HUDEP-2 (cell line): ENCODE measurements at regions not wholly inside any gene's neighbourhood (a gene's known extent, or its start where the extent isn't known, plus 50 kb on each side); places are given as distances from the start of the nearest gene placed in this dataset.
"Not testable (repeated sequence)": the region's sequence is repeated elsewhere in the genome, so short reads cannot be mapped to it uniquely, and the experiment has no call there.

Experiments
- DNase-seq, 76 experiments: peaks; one replicate each; lab custom pipeline; 2025; ENCODE audit not compliant: unreplicated experiment in 76 of 76; lab: John Stamatoyannopoulos, UW

DNA sequence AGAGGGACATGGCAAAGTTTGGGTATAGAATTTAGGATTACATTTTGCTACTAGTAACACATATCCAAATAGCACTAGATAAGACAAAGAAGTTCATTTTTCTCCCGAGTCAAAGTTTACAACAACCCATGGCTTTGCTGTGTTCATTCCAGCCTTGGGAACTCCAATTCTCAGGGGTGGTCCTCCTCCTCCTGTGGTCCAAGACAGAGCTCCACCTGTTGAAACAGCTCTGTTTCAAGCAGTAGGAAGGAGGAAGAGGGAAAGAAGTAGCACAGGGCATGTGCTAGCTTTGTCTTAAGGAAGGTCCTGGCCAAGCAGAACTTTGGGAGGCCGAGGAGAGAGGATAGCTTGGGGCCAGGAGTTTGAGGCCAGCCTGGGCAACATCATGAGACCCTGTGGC, 113.8 kb upstream of the SIX2 start:
- DNase-seq, result no peak

DNA sequence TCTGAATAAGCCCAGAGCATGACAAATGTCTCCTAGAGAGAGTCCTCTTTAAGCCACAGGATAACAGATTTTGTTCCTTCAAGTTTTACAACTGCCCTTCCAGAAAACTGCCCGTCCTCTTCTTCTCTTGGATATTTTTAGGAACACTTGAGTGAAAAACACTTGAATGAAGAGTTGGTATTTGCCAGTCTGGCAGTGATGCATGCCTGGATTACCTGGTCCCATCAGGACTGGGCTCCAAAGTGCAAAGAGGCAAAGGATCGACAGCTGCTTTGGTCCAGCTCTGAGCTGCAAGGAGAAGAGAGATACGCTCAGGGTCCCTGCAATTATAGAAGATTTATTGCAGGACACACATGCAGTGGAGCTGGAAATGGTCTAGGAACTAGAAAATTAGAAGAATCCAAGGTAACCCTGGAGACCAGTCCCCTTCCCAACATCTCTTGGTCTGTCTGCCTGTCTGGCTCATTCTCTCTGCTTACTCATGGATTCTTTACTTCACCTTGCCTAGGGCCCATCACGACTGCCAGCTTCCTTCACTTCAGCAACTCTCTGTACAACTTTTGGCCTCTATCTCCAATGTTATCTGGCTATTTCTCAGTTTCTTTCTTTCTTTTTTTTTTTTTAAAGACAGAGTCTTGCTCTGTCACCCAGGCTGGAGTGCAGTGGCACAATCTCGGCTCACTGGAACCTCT, 112.1 kb upstream of the SIX2 start:
- DNase-seq, result no peak

DNA sequence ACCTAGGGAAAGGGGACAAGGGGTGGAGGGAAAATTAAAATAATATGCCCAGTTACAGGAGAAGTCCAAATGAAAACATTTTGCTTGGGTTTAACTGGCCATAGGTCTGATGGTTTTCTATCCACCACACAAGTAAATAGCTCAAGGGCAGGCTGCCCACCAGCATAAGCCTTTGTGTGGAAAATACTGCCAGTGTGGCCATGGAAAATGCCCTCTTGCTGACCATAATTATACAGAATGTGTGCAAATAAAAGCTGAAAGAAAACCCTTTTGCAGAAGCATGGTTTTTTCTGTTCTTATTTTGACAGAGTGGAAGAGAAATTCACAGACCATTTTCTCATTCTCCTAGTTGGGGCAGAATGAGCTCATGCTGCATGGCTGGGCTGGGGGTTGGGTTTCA, 111.3 kb upstream of the SIX2 start:
- DNase-seq, result no peak

DNA sequence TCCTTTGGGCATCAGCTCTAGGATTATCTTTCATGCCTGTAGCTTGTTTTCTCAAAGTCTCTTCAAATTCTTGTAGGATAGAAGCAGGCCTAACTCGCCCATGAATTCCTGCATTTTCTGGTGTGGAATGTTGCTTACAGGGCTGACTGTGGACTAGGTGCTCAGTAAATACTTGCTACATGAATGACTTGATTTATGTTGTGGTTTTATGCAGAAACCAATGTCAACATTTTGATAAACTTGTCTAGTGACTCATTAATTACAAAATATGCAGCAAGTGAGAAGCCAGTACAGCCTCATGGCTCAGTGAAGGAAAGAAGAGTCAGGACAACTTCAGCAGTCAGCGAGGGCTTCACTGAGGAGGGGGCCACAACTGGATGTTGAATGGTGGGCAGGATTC, 110.6 kb upstream of the SIX2 start:
- no peak for DNase-seq

DNA sequence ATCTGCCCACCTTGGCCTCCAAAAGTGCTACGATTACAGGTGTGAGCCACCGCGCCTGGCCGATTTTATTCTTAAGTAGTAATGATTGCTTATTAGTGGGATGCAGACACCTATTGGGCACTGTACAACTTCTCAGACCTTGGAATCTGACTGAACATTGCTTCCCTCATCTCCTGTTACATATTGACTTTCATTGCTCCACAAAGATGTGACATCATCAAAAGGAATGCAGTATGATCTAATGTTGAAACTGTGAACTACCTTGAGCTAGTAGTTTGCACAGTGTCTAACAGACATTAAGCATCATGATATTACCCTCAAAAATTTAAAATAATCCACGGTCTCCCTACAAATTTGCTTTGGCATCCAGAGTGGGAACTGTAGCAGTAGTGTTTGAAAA, 109.8 kb upstream of the SIX2 start:
- DNase-seq, result no peak

- DNase-seq, result no peak
These were observed 108.1 kb upstream of the SIX2 start for GRCh38 chr2:45117383-45117782.

- no peak for DNase-seq
These were observed 105.9 kb upstream of the SIX2 start for GRCh38 chr2:45115181-45115580.

- DNase-seq, result no peak
These were observed 105.1 kb upstream of the SIX2 start for GRCh38 chr2:45114221-45114955.

DNA sequence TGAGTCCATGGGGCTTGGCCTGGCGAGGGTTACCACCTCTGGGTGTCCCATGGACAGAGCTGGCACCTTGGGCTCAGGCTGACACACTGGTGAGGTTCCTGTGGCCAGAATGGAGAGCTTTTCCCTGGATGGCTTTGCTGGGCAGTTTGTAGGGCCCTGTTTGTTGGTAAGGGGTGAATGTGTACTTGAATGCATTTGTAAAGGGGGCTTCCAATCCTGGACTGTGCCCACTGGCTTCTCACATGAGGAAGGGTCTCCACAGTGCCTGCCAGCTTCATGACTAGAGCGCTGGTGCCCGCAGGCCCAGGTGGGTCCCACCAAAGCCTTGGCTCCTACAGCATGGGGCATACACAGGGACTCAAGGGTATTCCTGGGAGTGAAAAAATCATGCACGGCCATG, 103.5 kb upstream of the SIX2 start:
- no peak for DNase-seq

DNA sequence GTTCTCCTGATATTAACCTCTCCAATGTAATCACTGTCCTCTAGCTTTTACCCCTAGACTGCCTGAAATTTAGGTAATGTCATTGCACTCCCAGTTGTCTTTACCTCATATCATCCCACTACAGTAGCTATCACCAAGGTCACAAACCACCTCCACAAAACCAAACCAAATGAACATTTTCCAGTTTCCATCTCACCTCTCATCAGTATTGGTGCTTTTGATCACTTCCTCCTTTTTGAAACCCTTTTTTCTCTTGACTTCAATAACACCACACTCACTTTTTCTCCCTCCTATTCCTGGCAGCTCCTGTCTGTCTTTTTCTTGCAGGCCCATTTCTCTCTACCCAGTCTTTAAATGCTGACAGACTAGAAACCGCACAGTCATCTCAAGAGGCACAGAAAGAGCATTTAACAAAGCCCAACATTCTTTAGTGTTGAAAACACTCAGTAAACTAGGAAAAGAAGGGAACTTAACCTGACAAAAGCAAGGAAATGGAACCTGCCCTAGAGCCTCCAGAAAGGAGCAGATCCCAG, 95.9 kb upstream of the SIX2 start:
- no peak for DNase-seq

GRCh38 chr2:45104429-45104828, 95.2 kb upstream of the SIX2 start:
- DNase-seq, result no peak

DNA sequence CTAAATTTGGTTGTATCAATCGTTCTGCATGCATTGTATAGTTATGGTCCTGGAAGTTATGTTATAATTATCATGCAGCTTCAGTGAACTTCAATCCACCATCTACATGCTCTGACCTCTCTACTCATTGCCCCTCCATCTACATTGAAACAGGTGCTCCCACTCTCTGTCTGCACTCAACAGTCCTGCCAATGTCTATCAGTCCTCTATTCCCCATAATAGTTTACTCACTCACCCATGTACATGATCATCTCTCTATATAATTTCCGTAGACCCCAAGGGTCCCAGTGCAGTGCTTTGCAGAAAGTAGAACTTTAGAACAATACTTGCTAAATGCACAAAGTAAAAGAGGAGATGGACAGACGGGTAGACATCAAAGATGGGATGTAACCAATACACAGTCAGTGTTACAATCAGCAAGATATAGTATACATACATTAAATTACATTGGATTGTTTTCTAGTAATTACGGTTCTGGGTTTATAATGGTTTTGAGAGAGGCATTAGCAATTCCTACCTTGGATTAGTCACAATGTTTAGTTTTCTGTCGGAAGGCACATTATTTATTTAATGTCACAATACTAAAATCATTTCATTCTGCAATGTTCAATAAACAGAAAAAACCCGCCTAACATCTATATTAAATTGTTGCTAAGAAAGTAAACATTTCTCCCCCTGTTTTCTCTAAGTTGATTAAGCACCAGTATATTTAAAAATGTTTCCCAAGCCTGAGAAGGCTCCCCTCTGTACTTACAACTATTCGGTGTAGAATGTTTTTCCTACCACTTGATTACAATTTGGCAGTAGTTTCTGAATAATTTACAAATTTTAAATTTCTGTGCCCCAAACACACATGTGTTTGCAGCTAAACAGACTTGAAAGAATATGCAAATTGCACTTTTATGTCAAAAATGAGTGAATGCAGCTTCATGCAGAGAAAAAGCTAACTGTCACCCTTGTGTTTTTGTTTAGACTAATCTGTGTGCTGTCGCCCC, 94.4 kb upstream of the SIX2 start:
- no peak for DNase-seq

- no peak for DNase-seq
These were observed 93.4 kb upstream of the SIX2 start for GRCh38 chr2:45102579-45103117.

DNA sequence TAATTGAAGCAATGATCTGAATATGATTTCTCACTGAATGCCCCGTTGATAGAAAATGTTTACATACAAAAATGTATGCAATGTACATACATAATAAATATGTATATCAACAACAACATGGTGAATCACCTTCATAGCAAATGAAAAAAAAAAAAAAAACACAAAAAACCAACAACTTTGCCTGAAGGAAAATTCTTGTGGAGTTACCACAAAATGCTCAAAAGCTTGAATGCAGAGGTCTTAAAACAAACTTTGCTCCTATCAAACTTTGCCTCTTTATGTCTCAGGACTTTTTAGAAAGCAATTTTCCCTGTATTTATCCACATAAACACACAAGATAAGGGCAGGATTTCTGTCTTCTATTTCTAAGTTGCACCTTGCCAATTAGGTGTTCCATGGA, 92.9 kb upstream of the SIX2 start:
- DNase-seq, result no peak

DNA sequence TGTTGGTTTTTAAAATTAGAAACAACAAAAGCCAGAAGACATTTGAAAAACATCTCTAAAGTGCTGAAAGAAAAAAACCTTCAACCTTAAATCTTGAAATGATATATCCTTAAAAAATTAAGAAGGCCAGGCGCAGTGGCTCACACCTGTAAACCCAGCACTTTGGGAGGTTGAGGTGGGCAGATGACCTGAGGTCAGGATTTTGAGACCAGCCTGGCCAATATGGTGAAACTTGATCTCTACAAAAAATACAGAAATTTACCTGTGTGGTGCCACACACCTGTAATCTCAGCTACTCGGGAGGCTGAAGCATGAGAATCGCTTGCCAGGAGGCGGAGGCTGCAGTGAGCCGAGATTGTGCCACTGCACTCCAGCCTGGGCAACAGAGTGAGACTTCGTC, 87.7 kb upstream of the SIX2 start:
- DNase-seq, result no peak

DNA sequence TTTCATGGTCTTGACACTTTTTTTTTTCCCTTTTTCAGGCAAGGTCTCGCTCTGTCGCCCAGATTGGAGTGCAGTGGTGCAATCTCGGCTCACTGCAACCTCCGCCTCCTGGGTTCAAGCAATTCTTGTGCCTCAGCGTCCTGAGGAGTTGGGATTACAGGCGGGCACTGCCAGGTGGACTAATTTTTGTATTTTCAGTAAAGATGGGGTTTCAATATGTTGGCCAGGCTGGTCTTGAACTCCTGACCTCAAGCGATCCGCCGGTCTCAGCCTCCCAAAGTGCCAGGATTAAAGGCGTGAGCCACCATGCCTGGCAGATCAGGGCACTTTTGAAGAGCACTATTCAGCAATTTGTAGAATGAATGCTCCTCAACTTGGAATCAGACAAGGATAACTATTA, 86.8 kb upstream of the SIX2 start:
- not testable (repeated sequence) for DNase-seq

GRCh38 chr2:45093663-45094062, 84.4 kb upstream of the SIX2 start:
- no peak for DNase-seq

GRCh38 chr2:45093181-45093580, 83.9 kb upstream of the SIX2 start:
- DNase-seq, result no peak

GRCh38 chr2:45089554-45090261, 80.5 kb upstream of the SIX2 start:
- DNase-seq, result no peak

- DNase-seq, result no peak
These were observed 76.2 kb upstream of the SIX2 start for GRCh38 chr2:45085487-45085886.
